Body of pancreas (tissue), 4 donors: ENCODE measurements at regions not wholly inside any gene's neighbourhood (a gene's known extent, or its start where the extent isn't known, plus 50 kb on each side); places are given as distances from the start of the nearest gene placed in this dataset.

Experiments
- ATAC-seq: fragments of 150-250 bp; one replicate; pipeline ENCODE4 v1.9.1; 2016
- DNase-seq, 4 donors: peaks; one replicate each; pipeline ENCODE4 v3.0.0-alpha.2; 2019
- H3K27ac ChIP-seq, 4 donors: fragments of 200-600 bp; sonication (generic); 1 replicate in 3 of 4; 2 replicates in 1 of 4; pipeline versions ENCODE4 v1.5.1 to v1.6.1; 2016 to 2019; ENCODE audit warnings: mild to moderate bottlenecking in 1 of 4, mixed read lengths in 1 of 4, moderate library complexity in 1 of 4
- H3K27me3 ChIP-seq, 2 donors: fragments of 200-600 bp; sonication (generic); one replicate each; pipeline ENCODE4 v1.6.0; 2016; ENCODE audit warnings: mild to moderate bottlenecking in 1 of 2
- H3K36me3 ChIP-seq, 2 donors: fragments of 200-600 bp; sonication (generic); replicated peaks in 1 of 2; 2 replicates each; pipeline ENCODE4 v1.5.1; 2016; ENCODE audit warnings: low read depth in 2 of 2; ENCODE audit not compliant: insufficient read depth in 1 of 2
- H3K4me1 ChIP-seq: fragments of 200-600 bp; sonication (generic); one replicate; pipeline ENCODE4 v1.6.0; 2016
- H3K4me3 ChIP-seq, 2 donors: fragments of 200-600 bp; sonication (generic); 1 replicate in 1 of 2; 2 replicates in 1 of 2; pipeline ENCODE4 v1.5.1; 2016 to 2019
- H3K9me3 ChIP-seq, 3 donors: fragments of 200-600 bp; sonication (generic); 1 replicate in 2 of 3; 2 replicates in 1 of 3; pipeline ENCODE4 v1.5.1; 2016
- CTCF ChIP-seq, 7 experiments: fragments of 450-650 bp in 4 of 7; fragments of 200-600 bp in 3 of 7; sonication (generic) in 3 of 7; IDR thresholded peaks; one replicate each; pipeline ENCODE4 v1.5.1; 2016 to 2019; ENCODE audit warnings: antibody characterized with exemption in 7 of 7
- POLR2A ChIP-seq, 3 donors: fragments of 450-650 bp; IDR thresholded peaks; one replicate each; pipeline ENCODE4 v1.6.1; 2016; ENCODE audit warnings: antibody characterized with exemption in 3 of 3, mild to moderate bottlenecking in 2 of 3
- WGBS, 2 donors: methylation state at CpG; one replicate each; pipeline ENCODE4 v1.1.5; 2017; 5-methylcytosine and 5-hydroxymethylcytosine counted together
- intact Hi-C: fragments of 100-400 bp; cut with DNase I; formaldehyde crosslinking; loops from one replicate; pipeline ENCODE4 v1.15.1; 2023

DNA sequence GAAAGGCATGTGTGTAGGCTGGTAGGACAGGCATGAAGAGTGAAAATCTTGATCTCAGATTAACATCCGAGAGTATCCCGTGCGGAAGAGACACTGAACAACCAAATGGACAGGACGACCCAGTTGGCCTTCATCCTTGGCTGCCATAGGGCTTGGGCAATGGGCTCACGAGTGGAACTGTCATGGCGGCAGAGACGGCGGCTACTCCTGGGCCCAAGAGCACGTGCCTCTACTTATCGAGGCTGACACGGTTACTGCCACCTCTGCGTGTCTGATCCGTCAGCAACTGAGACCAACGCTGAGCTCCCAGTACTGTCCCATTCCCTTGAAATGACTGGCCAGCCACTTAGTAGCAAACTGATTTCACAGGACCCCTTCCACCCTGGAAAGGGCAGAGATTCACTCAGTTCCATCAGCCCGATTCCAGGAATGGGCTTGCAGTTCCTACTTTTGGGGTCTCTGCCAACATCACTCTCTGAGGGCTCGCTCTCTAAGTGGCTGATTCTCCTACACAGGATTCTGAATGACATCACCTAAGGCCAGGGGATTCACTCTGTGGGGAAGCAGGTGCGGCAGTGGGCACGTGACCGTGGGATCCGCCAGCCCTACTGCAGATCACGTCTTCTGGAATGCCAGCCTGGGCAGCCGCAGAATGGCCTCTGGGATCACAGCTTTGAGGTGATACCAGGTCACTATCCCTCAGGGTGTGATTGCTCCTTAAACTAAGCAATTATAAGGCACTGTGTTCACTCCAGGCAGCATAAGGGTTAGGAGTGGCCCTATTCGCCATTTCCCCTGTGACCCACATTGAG lies 97.8 kb downstream of the RPS6KA4 start:
- no peak for ATAC-seq
- intact Hi-C loops, result no loop called here
- 88 to 91% methylated on average over 16 to 23 of the region's 23 CpGs for WGBS, 2 donors

DNA sequence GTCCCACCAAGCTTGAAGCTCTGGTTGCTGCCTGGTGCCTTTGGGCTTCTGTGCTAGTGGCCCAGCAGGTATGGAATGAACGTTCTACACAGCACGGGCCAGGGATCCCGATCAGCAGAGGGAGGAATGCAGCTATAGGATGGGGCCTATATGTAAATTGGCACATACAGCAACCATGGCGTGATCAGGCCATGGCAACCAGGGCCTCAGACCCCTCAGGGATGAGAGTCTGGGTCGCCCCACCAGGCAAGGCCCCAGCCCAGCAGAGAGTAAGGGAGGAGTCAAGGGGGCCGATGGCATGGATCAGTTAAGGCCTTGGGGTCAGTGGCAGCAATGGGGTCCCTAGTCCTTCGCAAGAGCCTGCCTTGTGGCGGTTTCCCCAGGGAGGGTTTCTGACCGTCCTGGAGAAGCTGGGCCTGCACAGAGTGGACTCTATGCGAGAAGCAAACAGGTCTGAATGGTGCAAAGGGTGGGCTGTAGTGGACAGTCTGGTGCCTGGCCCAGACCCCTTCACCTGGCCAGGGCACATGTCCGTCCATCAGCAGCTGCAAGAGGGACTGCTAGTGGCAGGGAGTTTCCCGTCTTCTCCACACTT lies 98.2 kb upstream of the SLC22A11 start:
- Histone ChIP-seq H3K36me3 (no peaks in the 10 kb centered on the region), H3K4me1 (no peaks in the 10 kb centered on the region), H3K27me3 (no peaks in the 10 kb centered on the region), H3K9me3 (no peaks in the 10 kb centered on the region), H3K27ac (no peak overlapping the region), H3K4me3 (no peak overlapping the region)
- 79 to 89% methylated on average over 12 of the region's 12 CpGs for WGBS, 2 donors
- intact Hi-C loops, result no loop called here
- ATAC-seq, result no peak
- DNase-seq, result no peak
- TF ChIP-seq POLR2A (IDR thresholded peaks at IDR 0.05), result no peak
- TF ChIP-seq CTCF (IDR thresholded peaks at IDR 0.05), result no peak

More for the DNA sequence above, 97.8 kb downstream of the RPS6KA4 start:
- TF ChIP-seq POLR2A (IDR thresholded peaks at IDR 0.05) (no peak), CTCF (IDR thresholded peaks at IDR 0.05) (no peak)
- Histone ChIP-seq H3K4me1 (no peaks in the 10 kb centered on the region), H3K4me3 (no peak overlapping the region), H3K36me3 (no peaks in the 10 kb centered on the region), H3K27ac (no peak overlapping the region), H3K27me3 (no peaks in the 10 kb centered on the region), H3K9me3 (no peaks in the 10 kb centered on the region)
- no peak for DNase-seq

DNA sequence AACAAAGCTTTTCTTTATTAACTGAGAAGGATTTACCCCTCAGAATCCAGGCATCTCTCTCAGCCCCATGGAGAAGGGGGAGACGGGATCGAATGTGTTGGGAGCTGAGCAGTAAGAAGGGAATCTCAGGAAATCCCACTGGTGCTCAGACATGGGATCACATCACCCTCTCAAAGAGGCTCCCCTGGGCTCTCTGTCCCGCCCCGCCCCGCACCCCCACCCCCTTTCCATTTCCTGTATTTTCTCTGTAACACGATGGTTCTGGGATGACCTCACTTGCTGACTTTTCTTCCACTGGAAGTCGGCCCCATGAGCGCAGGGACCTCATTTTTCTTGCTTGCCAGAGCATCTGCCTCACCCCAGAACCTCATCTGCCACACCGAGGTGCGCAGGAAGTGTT lies 96.7 kb upstream of the SLC22A11 start:
- H3K36me3 ChIP-seq, result no peaks in the 10 kb centered on the region
- intact Hi-C loops, result no loop called here
- ATAC-seq (no peak), DNase-seq (no peak)
- 49 to 64% methylated on average over 10 of the region's 10 CpGs for WGBS, 2 donors
- no peaks in the 10 kb centered on the region for H3K4me1 ChIP-seq
- H3K27me3 ChIP-seq, result no peaks in the 10 kb centered on the region
- no peaks in the 10 kb centered on the region for H3K9me3 ChIP-seq
- no peak overlapping the region for H3K4me3 ChIP-seq
- H3K27ac ChIP-seq, result no peak overlapping the region
- no peak for TF ChIP-seq POLR2A (IDR thresholded peaks at IDR 0.05)
- TF ChIP-seq CTCF (IDR thresholded peaks at IDR 0.05), result no peak

GRCh38 chr11:64459609-64460008 lies 96.1 kb upstream of the SLC22A11 start:
- H3K27me3 ChIP-seq, result no peaks in the 10 kb centered on the region
- DNase-seq, result no peak
- H3K36me3 ChIP-seq, result no peaks in the 10 kb centered on the region
- no peak overlapping the region for H3K27ac ChIP-seq
- 90 to 92% methylated on average over 6 of the region's 6 CpGs for WGBS, 2 donors
- intact Hi-C loops, result no loop called here
- H3K9me3 ChIP-seq, result no peaks in the 10 kb centered on the region
- no peak for ATAC-seq
- TF ChIP-seq CTCF (IDR thresholded peaks at IDR 0.05) (no peak), POLR2A (IDR thresholded peaks at IDR 0.05) (no peak)
- no peaks in the 10 kb centered on the region for H3K4me1 ChIP-seq
- no peak overlapping the region for H3K4me3 ChIP-seq
